B cell (primary cell): ENCODE measurements at regions not wholly inside any gene's neighbourhood (a gene's known extent, or its start where the extent isn't known, plus 50 kb on each side); places are given as distances from the start of the nearest gene placed in this dataset.

ENCODE experiments used
- ATAC-seq: fragments of 200-7000 bp; cut with Tn5 transposase; one replicate; pipeline ENCODE4 v1.10.0; 2021; ENCODE audit warnings: low read depth, mild to moderate bottlenecking, moderate number of reproducible peaks, moderate library complexity
- CTCF ChIA-PET: fragments of 350-600 bp; sonication (Branson Sonifier 250); formaldehyde crosslinking; loops from one replicate; lab custom pipeline; 2021; ENCODE audit warnings: antibody characterized with exemption, inconsistent platforms; lab: Charles Lee
- POLR2A ChIA-PET: fragments of 350-600 bp; sonication (Branson Sonifier 250); formaldehyde crosslinking; loops from one replicate; lab custom pipeline; 2021; ENCODE audit warnings: antibody characterized with exemption; lab: Charles Lee
- DNase-seq: peaks from one replicate; pipeline ENCODE4 v3.0.0; 2013
- H2AFZ ChIP-seq: 2 replicates; pipeline ENCODE4 v1.6.1; 2012; ENCODE audit warnings: mild to moderate bottlenecking, low read depth, low read length; ENCODE audit not compliant: insufficient read depth, poor library complexity, severe bottlenecking
- H3K27ac ChIP-seq, 2 donors: 1 replicate in 1 of 2; 2 replicates in 1 of 2; pipeline ENCODE4 v1.5.1; 2012 to 2013; ENCODE audit warnings: low read length in 2 of 2, mild to moderate bottlenecking in 2 of 2, moderate library complexity in 1 of 2
- H3K27me3 ChIP-seq, 4 experiments: fragments of 200-600 bp in 1 of 4; sonication (generic) in 1 of 4; replicated peaks in 1 of 4; 1 replicate in 2 of 4; 2 replicates in 2 of 4; pipeline versions ENCODE4 v1.6.1 to v1.7.0; 2013 to 2016; ENCODE audit warnings: low read length in 3 of 4, mild to moderate bottlenecking in 2 of 4, mixed read lengths in 1 of 4, moderate library complexity in 1 of 4; ENCODE audit not compliant: insufficient read depth in 4 of 4, control insufficient read depth in 3 of 4; ENCODE audit errors: control extremely low read depth in 1 of 4
- H3K36me3 ChIP-seq, 2 experiments: replicated peaks in 1 of 2; 1 replicate in 1 of 2; 2 replicates in 1 of 2; pipeline versions ENCODE4 v1.6.1 to v1.7.1; 2013; ENCODE audit warnings: low read length in 1 of 2; ENCODE audit not compliant: insufficient read depth in 2 of 2, control insufficient read depth in 1 of 2; ENCODE audit errors: control extremely low read depth in 1 of 2, extremely low read depth in 1 of 2
- H3K4me1 ChIP-seq, 2 donors: fragments of 200-600 bp in 1 of 2; sonication (generic) in 1 of 2; 1 replicate in 1 of 2; 2 replicates in 1 of 2; pipeline versions ENCODE4 v1.5.1 to v1.6.1; 2013 to 2017; ENCODE audit warnings: low read length in 2 of 2; ENCODE audit not compliant: control insufficient read depth in 2 of 2, insufficient read depth in 2 of 2
- H3K4me2 ChIP-seq: replicated peaks from 2 replicates; pipeline ENCODE3; 2012; ENCODE audit warnings: mild to moderate bottlenecking, low read depth, low read length; ENCODE audit not compliant: poor library complexity, severe bottlenecking
- H3K4me3 ChIP-seq, 5 experiments: fragments of 200-600 bp in 1 of 5; sonication (generic) in 1 of 5; 1 replicate in 3 of 5; 2 replicates in 2 of 5; pipeline versions ENCODE4 v1.5.1 to v1.7.0; 2011 to 2016; ENCODE audit warnings: low read length in 4 of 5, mild to moderate bottlenecking in 4 of 5, low read depth in 2 of 5, control low read depth in 1 of 5, moderate library complexity in 1 of 5; ENCODE audit not compliant: insufficient read depth in 1 of 5; ENCODE audit errors: control extremely low read depth in 1 of 5, extremely low read depth in 1 of 5
- H3K79me2 ChIP-seq: fragments of 200-600 bp; sonication (generic); one replicate; pipeline ENCODE4 v1.6.0; 2016; ENCODE audit warnings: low read length; ENCODE audit not compliant: control insufficient read depth, insufficient read depth
- H3K9ac ChIP-seq: fragments of 200-600 bp; sonication (generic); 2 replicates; pipeline ENCODE4 v1.6.1; 2017; ENCODE audit warnings: mild to moderate bottlenecking, low read length, moderate library complexity
- H3K9me3 ChIP-seq, 3 donors: one replicate each; pipeline versions ENCODE4 v1.6.1 to v1.7.1; 2013; ENCODE audit warnings: low read length in 2 of 3; ENCODE audit not compliant: control insufficient read depth in 2 of 3, insufficient read depth in 1 of 3; ENCODE audit errors: control extremely low read depth in 1 of 3
- H4K20me1 ChIP-seq: 2 replicates; pipeline ENCODE4 v1.6.0; 2012; ENCODE audit warnings: mild to moderate bottlenecking, low read length; ENCODE audit not compliant: insufficient read depth, control insufficient read depth, poor library complexity, severe bottlenecking
- H3K27ac Mint-ChIP-seq: one replicate; pipeline ENCODE4 v1.8.0; 2021; ENCODE audit warnings: mixed read lengths
- H3K27me3 Mint-ChIP-seq: one replicate; pipeline ENCODE4 v1.8.0; 2021; ENCODE audit warnings: mixed read lengths
- H3K4me1 Mint-ChIP-seq: one replicate; pipeline ENCODE4 v1.8.0; 2021; ENCODE audit warnings: mixed read lengths
- H3K4me3 Mint-ChIP-seq: one replicate; pipeline ENCODE4 v1.8.0; 2021; ENCODE audit warnings: mixed read lengths
- H3K9me3 Mint-ChIP-seq: one replicate; pipeline ENCODE4 v1.8.0; 2022; ENCODE audit warnings: mixed read lengths; ENCODE audit not compliant: insufficient read depth
- CTCF ChIP-seq: fragments of 200-600 bp; IDR thresholded peaks from one replicate; pipeline ENCODE4 v1.8.0; 2022; ENCODE audit warnings: antibody characterized with exemption, mild to moderate bottlenecking
- EZH2 ChIP-seq: IDR thresholded peaks from 2 replicates; pipeline ENCODE4 v1.6.1; 2012; ENCODE audit warnings: borderline replicate concordance, low read depth, mild to moderate bottlenecking, moderate library complexity, low read length; ENCODE audit not compliant: insufficient read depth, poor library complexity, severe bottlenecking
- WGBS: methylation state at CpG from one replicate; pipeline ENCODE4 v1.1.5; 2013; ENCODE audit warnings: missing lambda C conversion rate; ENCODE audit not compliant: insufficient coverage; 5-methylcytosine and 5-hydroxymethylcytosine counted together
- intact Hi-C: fragments of 100-400 bp; cut with micrococcal nuclease; formaldehyde crosslinking; loops from one replicate; pipeline ENCODE4 v1.10.0; 2022

GRCh38 chr1:30345491-30346130 is 377.8 kb downstream of the MATN1 start:
- H3K9me3 ChIP-seq: peaks cover 0 to 12% (median 4%) of the 10 kb centered on the region in 3 donors
- Mint-ChIP-seq H3K9me3 (peaks cover 15% of the 10 kb centered on the region), H3K4me3 (no peak overlapping the region), H3K27me3 (peaks cover 15% of the 10 kb centered on the region), H3K27ac (no peak overlapping the region), H3K4me1 (no peaks in the 10 kb centered on the region)
- no peaks in the 10 kb centered on the region for H4K20me1 ChIP-seq
- H3K4me1 ChIP-seq: no peaks in the 10 kb centered on the region
- TF ChIP-seq CTCF (no peak), EZH2 (no peak)
- peaks cover 0 to 5% (median 0%) of the 10 kb centered on the region in 4 experiments for H3K27me3 ChIP-seq
- no peaks in the 10 kb centered on the region for H3K79me2 ChIP-seq
- H3K4me3 ChIP-seq: no peak overlapping the region
- CTCF ChIA-PET: no interaction called here
- ATAC-seq (no peak), DNase-seq (no peak)
- intact Hi-C loops: no loop called here
- 92% methylated on average over 1 of the region's 4 CpGs for WGBS
- H3K4me2 ChIP-seq: no peak overlapping the region
- H3K27ac ChIP-seq: no peak overlapping the region
- POLR2A ChIA-PET: no interaction called here
- no peak overlapping the region for H3K9ac ChIP-seq
- H2AFZ ChIP-seq: no peak overlapping the region
- no peaks in the 10 kb centered on the region for H3K36me3 ChIP-seq

- ATAC-seq: no peak
- Histone ChIP-seq H3K4me1 (no peaks in the 10 kb centered on the region), H3K27ac (no peak overlapping the region), H2AFZ (no peak overlapping the region), H3K9me3 (peaks cover 0 to 12% (median 4%) of the 10 kb centered on the region in 3 donors), H3K27me3 (peaks cover 0 to 5% (median 0%) of the 10 kb centered on the region in 4 experiments), H3K4me2 (no peak overlapping the region), H4K20me1 (no peaks in the 10 kb centered on the region), H3K36me3 (no peaks in the 10 kb centered on the region), H3K4me3 (no peak overlapping the region), H3K79me2 (no peaks in the 10 kb centered on the region), H3K9ac (no peak overlapping the region)
- Mint-ChIP-seq H3K27ac (no peak overlapping the region), H3K4me3 (no peak overlapping the region), H3K27me3 (peaks cover 15% of the 10 kb centered on the region), H3K9me3 (peaks cover 14% of the 10 kb centered on the region), H3K4me1 (no peaks in the 10 kb centered on the region)
- CTCF ChIA-PET: no interaction called here
- TF ChIP-seq EZH2 (no peak), CTCF (no peak)
- DNase-seq: no peak
- WGBS: no CpG with 5 or more reads among the region's 3 CpGs
- POLR2A ChIA-PET: no interaction called here
- intact Hi-C loops: no loop called here
These were observed 379.8 kb downstream of the MATN1 start for GRCh38 chr1:30343562-30343961.
